HG02840 (cell line): ENCODE measurements at regions not wholly inside any gene's neighbourhood (a gene's known extent, or its start where the extent isn't known, plus 50 kb on each side); places are given as distances from the start of the nearest gene placed in this dataset.
"Not testable (repeated sequence)": the region's sequence is repeated elsewhere in the genome, so short reads cannot be mapped to it uniquely, and the experiment has no call there.

ENCODE experiments used
- ATAC-seq: cut with Tn5 transposase; IDR thresholded peaks from one replicate; pipeline ENCODE4 v1.9.1; 2021; ENCODE audit warnings: mild to moderate bottlenecking, moderate library complexity, moderate number of reproducible peaks; ENCODE audit not compliant: unreplicated experiment, low FRiP score

- no peak for ATAC-seq
Observed at GRCh38 chr2:8334866-8335325, 347.0 kb upstream of the ID2 start.

- no peak for ATAC-seq
Observed at GRCh38 chr2:8335801-8336200, 346.1 kb upstream of the ID2 start.

- no peak for ATAC-seq
Observed at GRCh38 chr2:8337321-8337720, 344.5 kb upstream of the ID2 start.

GRCh38 chr2:8342407-8342806 is 339.4 kb upstream of the ID2 start:
- no peak for ATAC-seq

- no peak for ATAC-seq
Observed at GRCh38 chr2:8343031-8343430, 338.8 kb upstream of the ID2 start.

GRCh38 chr2:8344144-8345097 is 337.4 kb upstream of the ID2 start:
- no peak for ATAC-seq

GRCh38 chr2:8345200-8345599 is 336.7 kb upstream of the ID2 start:
- no peak for ATAC-seq

- no peak for ATAC-seq
Observed at GRCh38 chr2:8346208-8346607, 335.6 kb upstream of the ID2 start.

GRCh38 chr2:8346706-8347430 is 335.0 kb upstream of the ID2 start:
- ATAC-seq, result no peak

GRCh38 chr2:8348911-8349310 is 332.9 kb upstream of the ID2 start:
- ATAC-seq, result not testable (repeated sequence)

GRCh38 chr2:8352296-8352695 is 329.6 kb upstream of the ID2 start:
- ATAC-seq, result no peak

GRCh38 chr2:8352989-8353388 is 328.9 kb upstream of the ID2 start:
- ATAC-seq, result no peak

- ATAC-seq, result no peak
Observed at GRCh38 chr2:8355102-8355859, 326.6 kb upstream of the ID2 start.

GRCh38 chr2:8357738-8358518 is 323.9 kb upstream of the ID2 start:
- ATAC-seq, result no peak

- no peak for ATAC-seq
Observed at GRCh38 chr2:8361930-8362329, 319.9 kb upstream of the ID2 start.

- no peak for ATAC-seq
Observed at GRCh38 chr2:8363161-8363560, 318.7 kb upstream of the ID2 start.

GRCh38 chr2:8364668-8365067 is 317.2 kb upstream of the ID2 start:
- no peak for ATAC-seq

- no peak for ATAC-seq
Observed at GRCh38 chr2:8365331-8365910, 316.4 kb upstream of the ID2 start.

GRCh38 chr2:8367833-8368232 is 314.0 kb upstream of the ID2 start:
- ATAC-seq, result no peak

- no peak for ATAC-seq
Observed at GRCh38 chr2:8368463-8368862, 313.4 kb upstream of the ID2 start.
